A673 (cell line): ENCODE measurements at regions not wholly inside any gene's neighbourhood (a gene's known extent, or its start where the extent isn't known, plus 50 kb on each side); places are given as distances from the start of the nearest gene placed in this dataset.

Source experiments
- CTCF ChIP-seq: fragments of 300-800, 200-600 bp; sonication (generic); conservative IDR thresholded peaks from 2 replicates; pipeline ENCODE4 v1.5.1; 2017; ENCODE audit warnings: low read depth, mild to moderate bottlenecking, antibody characterized with exemption, low read length, moderate library complexity, mixed read lengths
- EZH2 ChIP-seq: fragments of 200-600 bp; sonication (generic); IDR thresholded peaks from 2 replicates; pipeline ENCODE4 v1.6.1; 2017; ENCODE audit warnings: borderline replicate concordance, low read depth, mild to moderate bottlenecking, mixed read lengths, antibody characterized with exemption, low read length; ENCODE audit not compliant: poor library complexity, severe bottlenecking

DNA sequence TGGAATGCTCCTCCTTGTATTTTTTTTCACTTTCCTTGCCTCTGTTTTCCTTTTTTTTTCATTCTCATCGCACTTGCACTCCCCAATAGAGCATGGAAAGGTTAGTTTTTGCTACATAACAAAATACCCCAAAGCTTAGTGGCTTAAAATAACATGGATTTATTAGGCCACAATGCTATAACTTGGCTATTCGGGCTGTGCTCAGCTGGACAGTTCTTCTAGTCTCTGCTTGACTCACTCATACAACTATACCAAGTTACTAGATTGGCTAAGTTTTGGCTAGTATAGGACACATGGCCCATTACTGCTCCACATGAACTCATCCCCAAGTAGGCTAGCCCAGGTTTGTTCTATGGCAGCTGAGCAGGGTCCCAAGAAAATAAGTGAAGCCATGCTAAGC lies 94.5 kb upstream of the ANKEF1 start:
- TF ChIP-seq CTCF = no peak
- TF ChIP-seq EZH2 = no peak
